HG03460 (cell line): ENCODE measurements at regions not wholly inside any gene's neighbourhood (a gene's known extent, or its start where the extent isn't known, plus 50 kb on each side); places are given as distances from the start of the nearest gene placed in this dataset.

Experiments
- ATAC-seq: cut with Tn5 transposase; IDR thresholded peaks from one replicate; pipeline ENCODE4 v1.9.1; 2021; ENCODE audit not compliant: unreplicated experiment

- ATAC-seq = peak; percentile 75
Observed at GRCh38 chr1:58996341-58997059, 212.7 kb upstream of the JUN start.

GRCh38 chr1:58997060-58997411 is 213.2 kb upstream of the JUN start:
- ATAC-seq = peak; percentile 70

DNA sequence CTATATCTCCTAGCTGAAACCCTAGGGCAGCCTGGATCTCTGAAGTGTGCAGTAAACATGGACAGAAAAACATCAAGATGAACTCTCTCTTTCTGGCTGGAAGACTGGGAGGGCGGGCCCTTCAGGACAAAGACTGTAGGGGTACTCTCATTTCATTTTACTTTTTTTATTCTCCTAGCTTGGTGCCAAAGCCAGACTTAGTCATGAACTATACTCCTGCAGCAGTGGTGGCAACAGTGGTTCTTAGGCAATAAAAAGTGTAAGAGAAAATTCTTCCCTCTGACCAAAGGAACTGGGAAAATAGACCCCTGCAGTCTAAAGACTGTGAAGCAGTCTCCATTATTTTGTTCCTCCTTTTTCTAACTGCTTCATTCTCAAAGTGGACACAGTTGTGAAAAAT is 213.8 kb upstream of the JUN start:
- ATAC-seq = no peak

DNA sequence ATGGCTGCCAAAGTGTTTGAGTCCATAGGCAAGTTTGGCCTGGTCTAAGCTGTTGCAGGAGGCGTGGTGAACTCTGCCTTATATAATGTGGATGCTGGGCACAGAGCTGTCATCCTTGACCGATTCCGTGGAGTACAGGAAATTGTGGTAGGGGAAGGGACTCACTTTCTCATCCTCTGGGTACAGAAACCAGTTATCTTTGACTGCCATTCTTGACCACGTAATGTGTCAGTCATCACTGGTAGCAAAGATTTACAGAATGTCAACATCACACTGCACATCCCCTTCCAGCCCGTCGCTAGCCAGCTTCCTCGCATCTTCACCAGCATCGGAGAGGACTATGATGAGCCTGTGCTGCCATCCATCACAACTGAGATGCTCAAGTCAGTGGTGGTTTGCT is 215.8 kb upstream of the JUN start:
- no peak for ATAC-seq

- no peak for ATAC-seq
Observed at GRCh38 chr1:59004755-59005154, 220.9 kb upstream of the JUN start.

- no peak for ATAC-seq
Observed at GRCh38 chr1:59005491-59006288, 221.8 kb upstream of the JUN start.

DNA sequence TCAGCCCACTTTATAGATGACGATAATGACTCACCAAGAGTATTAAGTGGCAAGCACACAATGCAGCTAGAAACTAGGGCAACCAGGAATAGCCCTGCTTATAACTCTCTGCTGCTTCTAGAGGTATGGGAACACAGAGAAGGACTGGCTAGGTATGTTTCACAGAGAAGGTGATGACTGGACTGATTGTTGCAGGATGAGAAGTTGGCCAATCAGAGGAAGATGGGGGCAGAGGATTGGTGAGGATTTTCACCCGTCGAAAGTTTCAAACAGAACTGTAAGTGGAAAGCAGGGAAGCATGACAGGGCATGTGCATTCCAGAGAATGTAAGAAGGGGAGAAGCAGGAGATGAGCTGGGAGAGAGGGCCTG is 222.4 kb upstream of the JUN start:
- ATAC-seq = no peak

GRCh38 chr1:59006932-59007331 is 223.1 kb upstream of the JUN start:
- no peak for ATAC-seq

DNA sequence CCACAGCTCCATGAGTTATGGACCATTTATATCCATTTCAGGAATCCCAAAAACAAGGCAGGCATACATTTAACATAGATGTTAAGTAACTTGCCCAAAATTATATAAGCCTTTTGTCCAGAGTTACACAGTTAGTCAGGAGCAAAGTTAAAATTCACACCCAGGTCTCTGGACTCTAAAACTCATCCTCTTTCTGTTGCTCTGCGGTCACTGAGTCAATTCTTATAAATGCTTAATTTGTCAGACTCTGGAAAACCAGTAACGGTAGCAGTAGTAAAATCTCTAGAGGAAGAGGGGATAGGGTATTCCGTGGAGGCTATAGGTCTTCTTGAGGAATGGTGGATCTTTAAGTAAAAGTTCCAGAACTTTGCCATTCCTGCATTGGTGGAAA is 223.6 kb upstream of the JUN start:
- ATAC-seq = no peak

GRCh38 chr1:59007820-59008598 is 224.2 kb upstream of the JUN start:
- peak; percentile 51 for ATAC-seq

DNA sequence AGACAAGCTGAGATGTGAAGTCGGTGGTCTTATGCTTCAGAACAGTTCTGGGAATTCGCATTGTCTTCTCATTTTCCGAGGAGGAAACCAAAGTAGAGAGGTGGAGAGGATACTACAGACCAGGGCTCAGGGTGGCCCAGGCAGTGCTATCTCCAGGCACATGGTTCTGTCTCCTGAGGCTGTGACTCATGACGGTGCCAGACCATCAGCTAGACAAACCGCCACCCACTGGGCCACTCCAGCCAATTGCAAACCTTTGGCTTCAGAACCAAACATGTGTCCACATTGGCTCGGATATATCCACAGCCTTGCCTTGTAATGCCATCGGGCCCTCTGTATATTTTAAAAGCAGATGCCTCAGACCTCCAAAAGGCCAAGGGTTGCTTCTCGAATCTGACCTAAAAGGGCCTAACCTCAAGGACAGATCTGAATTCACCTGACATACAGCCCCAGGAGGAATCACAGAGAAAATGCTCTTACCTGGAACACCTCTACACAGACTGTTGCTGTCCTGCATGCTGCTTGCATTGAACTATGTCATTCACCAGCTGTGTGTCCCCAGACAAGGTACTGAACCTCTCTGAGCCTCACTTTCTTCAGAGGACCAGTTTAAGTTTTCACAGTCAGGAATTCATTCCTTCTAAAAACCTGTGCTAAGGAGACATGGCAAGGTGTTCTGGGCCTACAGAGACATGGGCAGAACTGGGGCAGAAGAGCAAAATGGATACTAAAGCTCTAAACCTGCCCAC is 224.9 kb upstream of the JUN start:
- ATAC-seq = no peak

- ATAC-seq = no peak
Observed at GRCh38 chr1:59011663-59012062, 227.8 kb upstream of the JUN start.

GRCh38 chr1:59012378-59012777 is 228.5 kb upstream of the JUN start:
- no peak for ATAC-seq

DNA sequence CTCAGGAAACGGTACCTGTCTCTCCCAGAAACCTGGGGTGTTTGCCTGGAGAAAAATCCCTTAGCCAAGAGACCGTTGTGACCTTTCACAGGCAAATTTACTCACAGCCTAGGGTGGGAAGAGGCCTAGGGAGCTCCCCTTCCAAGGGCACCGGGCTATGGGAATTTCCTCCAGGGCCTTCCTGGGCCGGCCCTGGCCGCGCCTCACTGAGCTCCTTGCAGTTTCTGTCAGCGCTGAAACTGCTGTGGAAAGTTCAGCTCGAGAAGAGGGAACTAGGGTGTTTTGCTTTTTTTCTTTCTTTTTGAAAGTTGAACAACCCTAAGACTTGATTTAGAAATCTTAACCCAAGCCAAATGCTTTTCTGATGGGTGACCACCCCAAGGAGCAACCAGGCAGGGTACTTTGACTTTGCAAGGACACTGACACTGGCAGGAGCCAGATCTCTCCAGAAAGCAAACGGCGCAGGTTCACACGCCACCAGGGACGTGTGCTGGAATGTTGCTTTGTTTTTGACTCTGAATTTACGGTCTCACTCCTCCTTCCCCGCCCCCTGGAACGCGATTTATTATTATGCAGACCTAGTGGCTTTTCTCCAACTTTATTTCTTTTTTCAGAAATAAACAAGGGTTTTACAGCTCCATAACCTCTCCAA is 229.6 kb upstream of the JUN start:
- peak; percentile 61 for ATAC-seq

- ATAC-seq = no peak
Observed at GRCh38 chr1:59013928-59014279, 230.1 kb upstream of the JUN start.

DNA sequence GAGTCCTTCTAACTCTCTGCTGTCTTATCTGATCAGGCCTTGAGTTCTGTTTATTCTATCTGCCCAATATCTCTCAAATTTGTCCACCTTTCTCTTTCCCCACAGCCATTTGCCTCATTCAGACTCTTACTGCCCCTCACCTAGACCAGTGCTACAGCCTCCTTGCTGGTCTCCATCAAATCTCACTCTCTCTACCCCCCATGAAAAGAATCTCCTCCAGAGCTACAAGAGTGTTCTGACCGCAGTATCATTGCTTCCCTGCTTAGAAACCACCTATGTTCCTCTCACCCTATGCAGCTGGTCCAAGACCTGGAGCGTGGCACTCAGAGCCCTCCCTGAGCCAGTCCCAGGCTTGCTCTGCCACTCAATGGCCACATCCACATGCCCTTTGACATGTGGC is 231.0 kb upstream of the JUN start:
- ATAC-seq = no peak

- ATAC-seq = no peak
Observed at GRCh38 chr1:59015708-59016107, 231.9 kb upstream of the JUN start.

GRCh38 chr1:59016390-59016789 is 232.5 kb upstream of the JUN start:
- no peak for ATAC-seq

DNA sequence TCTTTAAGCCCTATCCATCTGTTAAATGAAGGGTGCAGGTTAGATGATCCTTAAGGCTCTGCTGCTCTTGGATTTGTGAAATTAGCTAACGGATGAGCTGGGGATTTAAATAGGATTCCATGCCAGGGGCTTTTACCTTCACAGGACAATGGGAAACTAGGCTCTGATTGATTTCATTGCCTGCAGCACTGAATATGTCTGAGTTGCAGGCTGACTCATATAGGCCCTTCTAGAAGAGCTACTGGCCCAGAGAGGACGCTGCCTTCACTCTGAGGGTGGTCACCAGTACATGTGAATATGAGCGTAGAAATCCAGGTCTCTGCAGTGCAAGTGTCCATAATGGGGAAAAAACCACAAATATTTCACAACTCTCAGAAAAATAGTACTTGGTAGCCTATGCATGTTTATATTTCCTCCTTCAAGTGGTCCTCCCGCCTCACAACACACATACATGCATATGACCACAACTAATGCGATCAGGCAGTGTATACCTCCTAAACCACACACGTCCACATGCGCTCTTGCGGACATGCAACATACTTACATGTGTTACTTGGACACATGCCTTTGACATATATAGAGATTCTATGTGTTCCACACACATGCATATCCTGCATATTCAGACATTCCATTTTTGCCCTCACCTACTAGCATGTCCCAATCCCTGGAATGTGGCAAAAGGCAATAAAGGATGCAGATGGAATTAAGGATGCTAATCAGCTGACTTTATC is 233.8 kb upstream of the JUN start:
- no peak for ATAC-seq

- ATAC-seq = no peak
Observed at GRCh38 chr1:59018446-59018845, 234.6 kb upstream of the JUN start.
